SK-N-SH (cell line): ENCODE measurements at regions not wholly inside any gene's neighbourhood (a gene's known extent, or its start where the extent isn't known, plus 50 kb on each side); places are given as distances from the start of the nearest gene placed in this dataset.
"Not testable (repeated sequence)": the region's sequence is repeated elsewhere in the genome, so short reads cannot be mapped to it uniquely, and the experiment has no call there.

Experiments used
- CTCF ChIA-PET: fragments of 300-600, 350-600 bp; formaldehyde crosslinking; extraction: SDS; loops from one replicate; lab custom pipeline; 2021; lab: Yijun Ruan, JAX
- POLR2A ChIA-PET: fragments of 350-600 bp; sonication (Branson Sonifier 250); formaldehyde crosslinking; extraction: SDS; loops from one replicate; lab custom pipeline; 2020; ENCODE audit warnings: antibody characterized with exemption, inconsistent platforms; lab: Yijun Ruan, JAX
- DNase-seq: peaks from one replicate; pipeline ENCODE4 v3.0.0; 2012
- H2AFZ ChIP-seq: fragments of 200-600 bp; sonication (generic); 2 replicates; pipeline ENCODE4 v1.8.1; 2016; ENCODE audit warnings: antibody characterized with exemption, mild to moderate bottlenecking, low read depth
- H3F3A ChIP-seq: fragments of 200-600 bp; sonication (generic); replicated peaks from 2 replicates; pipeline ENCODE3; 2016; ENCODE audit warnings: antibody characterized with exemption, mild to moderate bottlenecking; ENCODE audit not compliant: insufficient read depth
- H3K27ac ChIP-seq, 2 experiments: fragments of 200-500 bp in 1 of 2; fragments of 200-600 bp in 1 of 2; sonication (Bioruptor generic) in 1 of 2; sonication (generic), shearing (Covaris generic) in 1 of 2; 2 replicates each; pipeline versions ENCODE4 v1.5.1 to v1.6.1; 2014 to 2016; ENCODE audit warnings: low read depth in 2 of 2, inconsistent platforms in 1 of 2, low read length in 1 of 2, mild to moderate bottlenecking in 1 of 2, mixed read lengths in 1 of 2
- H3K27me3 ChIP-seq: fragments of 200-600 bp; sonication (generic), shearing (Covaris generic); 2 replicates; pipeline ENCODE4 v1.6.1; 2016; ENCODE audit warnings: mixed run types; ENCODE audit not compliant: insufficient read depth
- H3K36me3 ChIP-seq, 2 experiments: fragments of 200-500 bp in 1 of 2; fragments of 200-600 bp in 1 of 2; sonication (Bioruptor generic) in 1 of 2; sonication (generic) in 1 of 2; replicated peaks in 1 of 2; 2 replicates each; pipeline versions ENCODE3 to v1.5.1; 2014 to 2016; ENCODE audit warnings: low read length in 1 of 2, mild to moderate bottlenecking in 1 of 2; ENCODE audit not compliant: insufficient read depth in 2 of 2, control insufficient read depth in 1 of 2
- H3K4me1 ChIP-seq, 2 experiments: fragments of 200-500 bp in 1 of 2; fragments of 200-600 bp in 1 of 2; sonication (Bioruptor generic) in 1 of 2; sonication (generic), shearing (Covaris generic) in 1 of 2; 2 replicates each; pipeline versions ENCODE4 v1.5.1 to v1.6.1; 2014 to 2016; ENCODE audit warnings: low read depth in 1 of 2, low read length in 1 of 2, mixed run types in 1 of 2; ENCODE audit not compliant: insufficient read depth in 2 of 2, control insufficient read depth in 1 of 2
- H3K4me2 ChIP-seq: fragments of 200-600 bp; sonication (generic), shearing (Covaris generic); 2 replicates; pipeline ENCODE4 v1.6.1; 2017; ENCODE audit warnings: mixed run types
- H3K4me3 ChIP-seq, 2 experiments: fragments of 200-500 bp in 1 of 2; fragments of 200-600 bp in 1 of 2; sonication (Bioruptor generic) in 1 of 2; sonication (generic), shearing (Covaris generic) in 1 of 2; 2 replicates each; pipeline versions ENCODE4 v1.5.1 to v1.8.1; 2014 to 2016; ENCODE audit warnings: low read depth in 2 of 2, inconsistent platforms in 1 of 2, low read length in 1 of 2, mild to moderate bottlenecking in 1 of 2, mixed read lengths in 1 of 2, moderate library complexity in 1 of 2
- H3K79me2 ChIP-seq: fragments of 200-600 bp; sonication (generic); 2 replicates; pipeline ENCODE4 v1.8.1; 2017; ENCODE audit warnings: mild to moderate bottlenecking; ENCODE audit not compliant: insufficient read depth
- H3K9ac ChIP-seq: fragments of 200-600 bp; sonication (generic); 2 replicates; pipeline ENCODE4 v1.6.1; 2017; ENCODE audit warnings: mixed run types
- H3K9me2 ChIP-seq: fragments of 200-600 bp; sonication (generic); 2 replicates; pipeline ENCODE4 v1.6.1; 2017; ENCODE audit warnings: mixed run types
- H3K9me3 ChIP-seq: fragments of 200-600 bp; sonication (generic); 2 replicates; pipeline ENCODE4 v1.6.1; 2017; ENCODE audit warnings: mixed run types, mild to moderate bottlenecking, moderate library complexity
- H4K20me1 ChIP-seq: fragments of 200-600 bp; sonication (generic); 2 replicates; pipeline ENCODE4 v1.6.1; 2017; ENCODE audit warnings: mild to moderate bottlenecking, mixed run types; ENCODE audit not compliant: insufficient read depth
- MXI1 ChIP-seq: IDR thresholded peaks from 2 replicates; pipeline ENCODE4 v1.6.1; 2012; ENCODE audit warnings: mild to moderate bottlenecking, low read depth, low read length, improper control_type of control experiment
- REST ChIP-seq: IDR thresholded peaks from 2 replicates; pipeline ENCODE4 v1.6.1; 2012; ENCODE audit warnings: mild to moderate bottlenecking, low read depth, low read length, moderate library complexity
- SIN3A ChIP-seq: IDR thresholded peaks from 2 replicates; pipeline ENCODE4 v1.6.1; 2012; ENCODE audit warnings: low read depth, mild to moderate bottlenecking, low read length, moderate library complexity, borderline replicate concordance
- SMC3 ChIP-seq: IDR thresholded peaks from 2 replicates; pipeline ENCODE4 v1.6.1; 2012; ENCODE audit warnings: low read depth, low read length, improper control_type of control experiment
- WGBS: methylation state at CpG from one replicate; pipeline ENCODE4 v1.1.6; 2017; ENCODE audit warnings: low lambda C conversion rate; 5-methylcytosine and 5-hydroxymethylcytosine counted together
- TF ChIP-seq, protein P1 (sequence below): IDR thresholded peaks from 2 replicates; pipeline ENCODE4 v1.4.0; 2012; ENCODE audit warnings: low read depth, borderline replicate concordance
- TF ChIP-seq, protein P2 (sequence below): IDR thresholded peaks from 2 replicates; pipeline ENCODE4 v1.4.0; 2012; ENCODE audit warnings: low read depth, borderline replicate concordance
- TF ChIP-seq, protein P3 (sequence below): fragments of 200-600 bp; sonication (generic); IDR thresholded peaks from 2 replicates; pipeline ENCODE4 v1.6.1; 2017; ENCODE audit warnings: antibody characterized with exemption, mild to moderate bottlenecking, moderate library complexity

DNA sequence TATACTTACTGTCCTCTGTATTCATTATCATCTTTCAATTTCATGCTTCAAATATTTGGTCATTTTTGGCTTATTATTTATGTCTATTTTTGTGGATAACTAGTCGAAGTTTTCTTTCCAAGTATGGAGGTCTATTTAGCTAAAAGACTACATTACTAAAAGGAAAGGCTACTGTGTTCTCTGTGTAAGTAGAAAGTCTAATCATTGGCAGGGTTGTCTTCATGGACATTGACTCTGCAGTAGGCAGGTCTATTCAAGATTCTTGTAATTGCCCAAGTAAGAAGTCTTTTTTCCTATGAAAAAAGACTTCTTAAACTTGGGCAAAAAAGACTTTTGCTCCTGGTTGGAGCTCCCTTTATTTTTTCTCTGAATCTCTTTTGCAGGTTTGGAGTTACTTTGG lies 368.6 kb upstream of the GRM7 start:
- no peaks in the 10 kb centered on the region; the same call in 1 of the 2 replicates for H3K9me3 ChIP-seq
- CTCF ChIA-PET: no interaction called here
- no peak overlapping the region for H3K27ac ChIP-seq
- H3K27me3 ChIP-seq: no peaks in the 10 kb centered on the region
- no peak overlapping the region for H3K4me2 ChIP-seq
- POLR2A ChIA-PET: no interaction called here
- H3K36me3 ChIP-seq: no peaks in the 10 kb centered on the region
- no peaks in the 10 kb centered on the region for H3K79me2 ChIP-seq
- H3F3A ChIP-seq: no peaks in the 10 kb centered on the region
- DNase-seq: no peak
- no peaks in the 10 kb centered on the region for H3K9me2 ChIP-seq
- no peak overlapping the region for H3K4me3 ChIP-seq
- no peaks in the 10 kb centered on the region for H4K20me1 ChIP-seq
- H2AFZ ChIP-seq: no peak overlapping the region
- 0% methylated on average over 1 of the region's 1 CpG for WGBS
- H3K4me1 ChIP-seq: no peaks in the 10 kb centered on the region
- TF ChIP-seq REST (no peak), MXI1 (no peak), SIN3A (no peak), SMC3 (no peak)
- TF ChIP-seq, protein P1, sequence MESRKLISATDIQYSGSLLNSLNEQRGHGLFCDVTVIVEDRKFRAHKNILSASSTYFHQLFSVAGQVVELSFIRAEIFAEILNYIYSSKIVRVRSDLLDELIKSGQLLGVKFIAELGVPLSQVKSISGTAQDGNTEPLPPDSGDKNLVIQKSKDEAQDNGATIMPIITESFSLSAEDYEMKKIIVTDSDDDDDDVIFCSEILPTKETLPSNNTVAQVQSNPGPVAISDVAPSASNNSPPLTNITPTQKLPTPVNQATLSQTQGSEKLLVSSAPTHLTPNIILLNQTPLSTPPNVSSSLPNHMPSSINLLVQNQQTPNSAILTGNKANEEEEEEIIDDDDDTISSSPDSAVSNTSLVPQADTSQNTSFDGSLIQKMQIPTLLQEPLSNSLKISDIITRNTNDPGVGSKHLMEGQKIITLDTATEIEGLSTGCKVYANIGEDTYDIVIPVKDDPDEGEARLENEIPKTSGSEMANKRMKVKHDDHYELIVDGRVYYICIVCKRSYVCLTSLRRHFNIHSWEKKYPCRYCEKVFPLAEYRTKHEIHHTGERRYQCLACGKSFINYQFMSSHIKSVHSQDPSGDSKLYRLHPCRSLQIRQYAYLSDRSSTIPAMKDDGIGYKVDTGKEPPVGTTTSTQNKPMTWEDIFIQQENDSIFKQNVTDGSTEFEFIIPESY: no peak
- TF ChIP-seq, protein P2, sequence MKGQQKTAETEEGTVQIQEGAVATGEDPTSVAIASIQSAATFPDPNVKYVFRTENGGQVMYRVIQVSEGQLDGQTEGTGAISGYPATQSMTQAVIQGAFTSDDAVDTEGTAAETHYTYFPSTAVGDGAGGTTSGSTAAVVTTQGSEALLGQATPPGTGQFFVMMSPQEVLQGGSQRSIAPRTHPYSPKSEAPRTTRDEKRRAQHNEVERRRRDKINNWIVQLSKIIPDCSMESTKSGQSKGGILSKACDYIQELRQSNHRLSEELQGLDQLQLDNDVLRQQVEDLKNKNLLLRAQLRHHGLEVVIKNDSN: no peak
- TF ChIP-seq, protein P3, sequence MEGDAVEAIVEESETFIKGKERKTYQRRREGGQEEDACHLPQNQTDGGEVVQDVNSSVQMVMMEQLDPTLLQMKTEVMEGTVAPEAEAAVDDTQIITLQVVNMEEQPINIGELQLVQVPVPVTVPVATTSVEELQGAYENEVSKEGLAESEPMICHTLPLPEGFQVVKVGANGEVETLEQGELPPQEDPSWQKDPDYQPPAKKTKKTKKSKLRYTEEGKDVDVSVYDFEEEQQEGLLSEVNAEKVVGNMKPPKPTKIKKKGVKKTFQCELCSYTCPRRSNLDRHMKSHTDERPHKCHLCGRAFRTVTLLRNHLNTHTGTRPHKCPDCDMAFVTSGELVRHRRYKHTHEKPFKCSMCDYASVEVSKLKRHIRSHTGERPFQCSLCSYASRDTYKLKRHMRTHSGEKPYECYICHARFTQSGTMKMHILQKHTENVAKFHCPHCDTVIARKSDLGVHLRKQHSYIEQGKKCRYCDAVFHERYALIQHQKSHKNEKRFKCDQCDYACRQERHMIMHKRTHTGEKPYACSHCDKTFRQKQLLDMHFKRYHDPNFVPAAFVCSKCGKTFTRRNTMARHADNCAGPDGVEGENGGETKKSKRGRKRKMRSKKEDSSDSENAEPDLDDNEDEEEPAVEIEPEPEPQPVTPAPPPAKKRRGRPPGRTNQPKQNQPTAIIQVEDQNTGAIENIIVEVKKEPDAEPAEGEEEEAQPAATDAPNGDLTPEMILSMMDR: no peak
- H3K9ac ChIP-seq: no peak overlapping the region

GRCh38 chr3:6498944-6499343 lies 362.0 kb upstream of the GRM7 start:
- H3K9ac ChIP-seq, H2AFZ ChIP-seq, H3K27ac ChIP-seq, H3K9me3 ChIP-seq, H4K20me1 ChIP-seq, H3K4me1 ChIP-seq, H3K36me3 ChIP-seq, CTCF ChIA-PET, H3K27me3 ChIP-seq, H3F3A ChIP-seq, DNase-seq, H3K79me2 ChIP-seq, H3K4me3 ChIP-seq, POLR2A ChIA-PET, H3K9me2 ChIP-seq, H3K4me2 ChIP-seq: not testable (repeated sequence)
- 34% methylated on average over 4 of the region's 4 CpGs for WGBS
